ENCODE measurements at regions not wholly inside any gene's neighbourhood (a gene's known extent, or its start where the extent isn't known, plus 50 kb on each side); places are given as distances from the start of the nearest gene placed in this dataset.

DNA sequence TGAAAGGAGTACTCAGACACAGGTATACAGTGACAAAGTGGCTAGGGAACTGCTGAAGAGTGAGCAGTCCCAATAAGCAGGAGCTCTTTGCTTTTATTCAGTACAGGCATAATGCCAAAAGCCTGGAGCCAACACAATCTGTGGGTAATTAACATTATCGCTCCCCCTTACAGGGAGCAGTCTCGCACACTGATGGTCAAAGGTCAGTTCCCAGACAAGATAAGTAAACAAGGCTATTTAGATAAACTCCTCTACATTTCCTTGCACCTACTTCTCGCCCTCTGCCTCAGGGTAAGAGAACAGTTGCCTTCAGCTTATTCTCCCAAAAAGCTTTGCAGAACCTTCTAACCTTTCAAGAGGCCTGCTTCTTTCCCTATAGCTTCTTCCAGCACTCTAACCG, 73.9 kb upstream of the TAF9B start:
- no peak for DNase-seq

GRCh38 chrX:78199851-78200250, 60.4 kb upstream of the TAF9B start:
- peak; percentile 3 to 50 (median 16) for DNase-seq
